IMR-90 (cell line): ENCODE measurements at regions not wholly inside any gene's neighbourhood (a gene's known extent, or its start where the extent isn't known, plus 50 kb on each side); places are given as distances from the start of the nearest gene placed in this dataset.

Experiments used
- ATAC-seq: fragments of 200-7000 bp; cut with Tn5 transposase; 2 replicates; pipeline ENCODE4 v1.9.1; 2020; ENCODE audit warnings: low read depth, mild to moderate bottlenecking, moderate library complexity
- BruUV-seq: library from RNA; stranded (reverse); fragments of 400-500 nt; replicated peaks from 2 replicates; lab custom pipeline; 2021; lab: Mats Ljungman, UMichigan
- CTCF ChIA-PET: fragments of 300-600 bp; formaldehyde crosslinking; extraction: SDS; loops from one replicate; lab custom pipeline; 2021; ENCODE audit warnings: antibody characterized with exemption; lab: Yijun Ruan, JAX
- POLR2A ChIA-PET: fragments of 300-600 bp; sonication (Branson Sonifier 250); formaldehyde crosslinking; loops from one replicate; lab custom pipeline; 2022; ENCODE audit warnings: antibody characterized with exemption; ENCODE audit not compliant: unreplicated experiment; lab: Charles Lee
- DNase-seq: peaks from one replicate; pipeline ENCODE4 v3.0.0; 2013
- H2AFZ ChIP-seq: replicated peaks from 2 replicates; pipeline ENCODE3; 2013; ENCODE audit warnings: low read length, mild to moderate bottlenecking; ENCODE audit not compliant: poor library complexity
- H2AK5ac ChIP-seq: 2 replicates; pipeline ENCODE4 v1.6.1; 2013; ENCODE audit warnings: low read depth, low read length, inconsistent platforms
- H2AK9ac ChIP-seq: replicated peaks from 2 replicates; pipeline ENCODE3; 2013; ENCODE audit warnings: mild to moderate bottlenecking, low read depth, low read length, moderate library complexity; ENCODE audit not compliant: poor library complexity
- H2BK120ac ChIP-seq: 2 replicates; pipeline ENCODE4 v1.6.1; 2013; ENCODE audit warnings: low read depth, low read length, inconsistent platforms
- H2BK15ac ChIP-seq: 3 replicates; pipeline ENCODE4 v1.6.1; 2013; ENCODE audit warnings: low read depth, low read length, inconsistent platforms
- H2BK20ac ChIP-seq: 2 replicates; pipeline ENCODE4 v1.6.1; 2013; ENCODE audit warnings: low read depth, mild to moderate bottlenecking, inconsistent platforms, low read length, moderate library complexity
- H2BK5ac ChIP-seq: 2 replicates; pipeline ENCODE4 v1.6.1; 2013; ENCODE audit warnings: mild to moderate bottlenecking, low read depth, low read length, inconsistent platforms; ENCODE audit not compliant: poor library complexity, severe bottlenecking
- H3K14ac ChIP-seq: replicated peaks from 2 replicates; pipeline ENCODE4 v1.6.1; 2013; ENCODE audit warnings: low read depth, low read length, inconsistent platforms
- H3K18ac ChIP-seq: 2 replicates; pipeline ENCODE4 v1.6.1; 2013; ENCODE audit warnings: low read depth, low read length, control low read depth
- H3K23ac ChIP-seq: 2 replicates; pipeline ENCODE4 v1.6.1; 2013; ENCODE audit warnings: low read depth, low read length, inconsistent platforms
- H3K27ac ChIP-seq: 2 replicates; pipeline ENCODE4 v1.5.1; 2013; ENCODE audit warnings: mild to moderate bottlenecking, control low read depth, low read length; ENCODE audit not compliant: insufficient read depth
- H3K27me3 ChIP-seq: 2 replicates; pipeline ENCODE4 v1.6.1; 2013; ENCODE audit warnings: low read length; ENCODE audit not compliant: control insufficient read depth, insufficient read depth
- H3K36me3 ChIP-seq: 2 replicates; pipeline ENCODE4 v1.6.1; 2013; ENCODE audit warnings: low read length, mixed read lengths; ENCODE audit not compliant: control insufficient read depth, insufficient read depth
- H3K4ac ChIP-seq: 2 replicates; pipeline ENCODE4 v1.6.1; 2013; ENCODE audit warnings: low read depth, low read length, inconsistent platforms
- H3K4me1 ChIP-seq: 2 replicates; pipeline ENCODE4 v1.6.1; 2013; ENCODE audit warnings: low read length, mixed read lengths; ENCODE audit not compliant: control insufficient read depth, insufficient read depth
- H3K4me2 ChIP-seq: 2 replicates; pipeline ENCODE4 v1.6.1; 2013; ENCODE audit warnings: low read depth, mild to moderate bottlenecking, control low read depth, low read length, moderate library complexity
- H3K4me3 ChIP-seq: 2 replicates; pipeline ENCODE4 v1.5.1; 2013; ENCODE audit warnings: low read depth, mild to moderate bottlenecking, control low read depth, low read length, moderate library complexity; ENCODE audit not compliant: insufficient read depth
- H3K56ac ChIP-seq: 2 replicates; pipeline ENCODE4 v1.6.1; 2013; ENCODE audit warnings: low read length, inconsistent platforms; ENCODE audit not compliant: insufficient read depth; ENCODE audit errors: extremely low read depth
- H3K79me1 ChIP-seq, 2 experiments: 2 replicates each; pipeline ENCODE4 v1.6.1; 2013; ENCODE audit warnings: low read length in 2 of 2, inconsistent platforms in 1 of 2, low read depth in 1 of 2
- H3K9ac ChIP-seq: 2 replicates; pipeline ENCODE4 v1.6.1; 2013; ENCODE audit warnings: low read depth, low read length, control low read depth
- H3K9me1 ChIP-seq: 2 replicates; pipeline ENCODE4 v1.6.1; 2013; ENCODE audit warnings: low read length, inconsistent platforms; ENCODE audit not compliant: insufficient read depth
- H3K9me3 ChIP-seq: 2 replicates; pipeline ENCODE4 v1.6.1; 2013; ENCODE audit warnings: low read length; ENCODE audit not compliant: control insufficient read depth, insufficient read depth
- H4K20me1 ChIP-seq: 2 replicates; pipeline ENCODE4 v1.6.1; 2013; ENCODE audit warnings: low read length, inconsistent platforms; ENCODE audit not compliant: insufficient read depth
- H4K5ac ChIP-seq: 2 replicates; pipeline ENCODE4 v1.6.1; 2013; ENCODE audit warnings: mild to moderate bottlenecking, low read depth, low read length, control low read depth
- H4K8ac ChIP-seq, 2 experiments: 2 replicates each; pipeline ENCODE4 v1.6.1; 2013; ENCODE audit warnings: low read depth in 2 of 2, low read length in 2 of 2, control low read depth in 1 of 2, inconsistent platforms in 1 of 2
- H4K91ac ChIP-seq: 2 replicates; pipeline ENCODE4 v1.6.1; 2013; ENCODE audit warnings: low read depth, low read length, inconsistent platforms; ENCODE audit not compliant: insufficient read depth
- BHLHE40 ChIP-seq: fragments of 150-350 bp; IDR thresholded peaks from 2 replicates; pipeline ENCODE4 v1.6.1; 2016; ENCODE audit warnings: mild to moderate bottlenecking, low read depth, low read length
- CTCF ChIP-seq: conservative IDR thresholded peaks from 2 replicates; pipeline ENCODE4 v1.5.1; 2012; ENCODE audit warnings: mild to moderate bottlenecking, low read depth, low read length, improper control_type of control experiment
- MAFK ChIP-seq: IDR thresholded peaks from 2 replicates; pipeline ENCODE4 v1.6.1; 2012; ENCODE audit warnings: low read depth, low read length, improper control_type of control experiment
- MXI1 ChIP-seq: IDR thresholded peaks from 2 replicates; pipeline ENCODE4 v1.6.1; 2012; ENCODE audit warnings: low read depth, mild to moderate bottlenecking, low read length, moderate library complexity, borderline replicate concordance
- NFE2L2 ChIP-seq: fragments of 150-350 bp; IDR thresholded peaks from 2 replicates; pipeline ENCODE4 v1.6.1; 2016; ENCODE audit warnings: low read depth, mild to moderate bottlenecking, low read length
- POLR2A ChIP-seq: IDR thresholded peaks from 2 replicates; pipeline ENCODE4 v1.6.1; 2012; ENCODE audit warnings: mild to moderate bottlenecking, low read depth, low read length
- RAD21 ChIP-seq: IDR thresholded peaks from 2 replicates; pipeline ENCODE4 v1.6.1; 2012; ENCODE audit warnings: low read length, improper control_type of control experiment
- RCOR1 ChIP-seq: IDR thresholded peaks from 2 replicates; pipeline ENCODE4 v1.6.1; 2012; ENCODE audit warnings: mild to moderate bottlenecking, low read length, improper control_type of control experiment; ENCODE audit not compliant: insufficient replicate concordance
- SMC3 ChIP-seq: fragments of 150-350 bp; IDR thresholded peaks from 2 replicates; pipeline ENCODE4 v1.6.1; 2016; ENCODE audit warnings: low read depth, mild to moderate bottlenecking, antibody characterized with exemption, low read length, moderate library complexity
- WGBS, 2 experiments: methylation state at CpG; one replicate each; pipeline versions ENCODE4 v1.1.5 to v1.1.7; 2013; ENCODE audit warnings: missing lambda C conversion rate in 2 of 2; ENCODE audit not compliant: insufficient read length in 1 of 2; ENCODE audit errors: extremely low coverage in 2 of 2; 5-methylcytosine and 5-hydroxymethylcytosine counted together
- dilution Hi-C: fragments of 300-500 bp; cut with HindIII; formaldehyde crosslinking; loops from one replicate; pipeline ENCODE4 v1.14.3; 2018; ENCODE audit warnings: low sequenced_read_pairs; ENCODE audit not compliant: unreplicated experiment
- in situ Hi-C: fragments of 300-500 bp; cut with MboI; formaldehyde crosslinking; loops from 3 replicates; pipeline ENCODE4 v1.14.3; 2019; ENCODE audit warnings: low sequenced_read_pairs, inconsistent platforms, mixed read lengths
- intact Hi-C: fragments of 100-400 bp; cut with micrococcal nuclease; formaldehyde crosslinking; loops from 2 replicates; pipeline ENCODE4 v1.10.0; 2022

DNA sequence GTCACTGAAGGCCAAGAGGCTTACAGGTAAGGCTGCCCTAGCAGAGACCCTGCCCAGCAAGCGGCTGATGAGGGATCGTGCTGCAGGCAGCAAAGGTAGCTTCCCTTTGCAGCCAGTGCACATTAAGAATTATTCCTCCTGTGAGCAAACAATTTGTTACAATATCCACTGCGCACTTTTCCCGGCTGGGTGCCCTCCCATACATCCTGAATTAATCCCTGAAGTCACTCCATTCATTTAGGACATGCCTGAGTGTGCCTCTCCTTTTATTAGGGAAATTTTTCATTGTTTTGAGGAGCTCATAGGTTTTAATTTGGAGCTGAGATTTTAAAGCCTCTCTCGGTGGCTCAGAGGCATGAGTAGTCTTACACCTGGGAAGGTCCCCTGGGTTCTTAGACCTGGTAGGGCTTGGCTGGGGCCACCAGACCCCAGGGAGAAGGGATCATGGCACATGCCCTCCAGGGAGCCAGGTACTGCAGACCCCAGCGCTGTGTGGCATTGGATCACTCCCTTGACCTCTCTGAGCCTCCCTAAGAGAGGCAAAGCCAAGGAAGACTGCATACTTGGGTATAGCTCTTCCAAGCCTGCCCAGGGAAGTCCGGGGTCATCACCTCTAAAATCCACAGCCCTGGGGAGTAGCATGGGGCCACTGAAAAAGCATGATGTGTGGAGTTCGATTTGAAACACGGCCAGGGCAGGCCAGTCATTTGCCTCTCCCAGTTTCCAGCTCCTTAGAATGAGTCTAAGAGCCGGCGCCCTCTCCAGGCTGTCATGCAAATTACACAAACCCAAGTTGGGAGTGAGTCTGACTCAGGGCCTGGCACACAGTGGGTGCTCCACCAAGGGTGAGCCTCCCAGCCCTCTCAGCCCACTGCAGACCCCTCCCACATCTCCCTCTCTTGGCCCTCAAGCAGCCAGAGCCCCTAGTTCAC is 151.9 kb upstream of the LINGO1 start:
- Histone ChIP-seq H4K20me1 (no peaks in the 10 kb centered on the region), H3K9me3 (peaks cover 2% of the 10 kb centered on the region; the same call in 1 of the 2 replicates), H2BK5ac (no peak overlapping the region), H2BK20ac (no peak overlapping the region), H2BK15ac (no peak overlapping the region), H2AFZ (no peak overlapping the region), H3K18ac (no peak overlapping the region), H3K4ac (no peak overlapping the region), H2AK9ac (no peak overlapping the region), H2BK120ac (no peak overlapping the region), H3K56ac (no peak overlapping the region), H4K8ac (no peak overlapping the region), H3K14ac (no peak overlapping the region), H3K23ac (no peak overlapping the region), H4K5ac (no peak overlapping the region), H2AK5ac (no peak overlapping the region), H3K4me1 (no peaks in the 10 kb centered on the region), H3K27me3 (peaks cover 30% of the 10 kb centered on the region; the same call in 1 of the 2 replicates), H3K79me1 (no peaks in the 10 kb centered on the region), H3K36me3 (no peaks in the 10 kb centered on the region), H4K91ac (no peak overlapping the region), H3K4me2 (no peak overlapping the region), H3K4me3 (no peak overlapping the region), H3K9me1 (no peaks in the 10 kb centered on the region), H3K27ac (no peak overlapping the region), H3K9ac (no peak overlapping the region)
- dilution Hi-C loops (no loop called here), in situ Hi-C loops (no loop called here), intact Hi-C loops (no loop called here)
- ATAC-seq, result 0 out of 2 replicates have a peak, but pooled peaks have one; percentile 40
- no TSS peak for BruUV-seq
- 20% methylated on average over 1 of the region's 11 CpGs; no CpG with 5 or more reads in 1 of the 2 experiments for WGBS, 2 experiments
- TF ChIP-seq MXI1, result no peak
- no peak for TF ChIP-seq BHLHE40
- no peak for TF ChIP-seq MAFK
- TF ChIP-seq SMC3, result no peak
- no peak for TF ChIP-seq NFE2L2
- TF ChIP-seq POLR2A, result no peak
- 0 out of 2 replicates have a peak, but pooled peaks have one; percentile 19 for TF ChIP-seq RAD21
- TF ChIP-seq RCOR1, result no peak
- TF ChIP-seq CTCF, result peak; percentile 32; the same call in 1 of the 2 replicates
- DNase-seq, result no peak
- POLR2A ChIA-PET, result no interaction called here
- CTCF ChIA-PET, result interaction anchor here (0.7 to 0.8 kb wide), 2 partner anchors 9 to 36 kb away, joined by 3 read pairs; no protein-coding TSS in a partner anchor
